Fibroblast of the aortic adventitia (primary cell): ENCODE measurements at regions not wholly inside any gene's neighbourhood (a gene's known extent, or its start where the extent isn't known, plus 50 kb on each side); places are given as distances from the start of the nearest gene placed in this dataset.
"Not testable (repeated sequence)": the region's sequence is repeated elsewhere in the genome, so short reads cannot be mapped to it uniquely, and the experiment has no call there.

ENCODE experiments used
- DNase-seq: peaks from one replicate; pipeline ENCODE4 v3.0.0-alpha.2; 2010; ENCODE audit warnings: low read depth
- H3K4me3 ChIP-seq: 2 replicates; pipeline ENCODE4 v1.5.1; 2011; ENCODE audit warnings: low read depth, mild to moderate bottlenecking, control low read depth, low read length, moderate library complexity
- TF ChIP-seq, protein P1 (sequence below): IDR thresholded peaks from 2 replicates; pipeline ENCODE4 v1.5.1; 2011; ENCODE audit warnings: mild to moderate bottlenecking, low read length, control low read depth, inconsistent platforms; ENCODE audit not compliant: insufficient read depth

- H3K4me3 ChIP-seq = no peak overlapping the region
- DNase-seq = peak; percentile 89
- TF ChIP-seq, protein P1, sequence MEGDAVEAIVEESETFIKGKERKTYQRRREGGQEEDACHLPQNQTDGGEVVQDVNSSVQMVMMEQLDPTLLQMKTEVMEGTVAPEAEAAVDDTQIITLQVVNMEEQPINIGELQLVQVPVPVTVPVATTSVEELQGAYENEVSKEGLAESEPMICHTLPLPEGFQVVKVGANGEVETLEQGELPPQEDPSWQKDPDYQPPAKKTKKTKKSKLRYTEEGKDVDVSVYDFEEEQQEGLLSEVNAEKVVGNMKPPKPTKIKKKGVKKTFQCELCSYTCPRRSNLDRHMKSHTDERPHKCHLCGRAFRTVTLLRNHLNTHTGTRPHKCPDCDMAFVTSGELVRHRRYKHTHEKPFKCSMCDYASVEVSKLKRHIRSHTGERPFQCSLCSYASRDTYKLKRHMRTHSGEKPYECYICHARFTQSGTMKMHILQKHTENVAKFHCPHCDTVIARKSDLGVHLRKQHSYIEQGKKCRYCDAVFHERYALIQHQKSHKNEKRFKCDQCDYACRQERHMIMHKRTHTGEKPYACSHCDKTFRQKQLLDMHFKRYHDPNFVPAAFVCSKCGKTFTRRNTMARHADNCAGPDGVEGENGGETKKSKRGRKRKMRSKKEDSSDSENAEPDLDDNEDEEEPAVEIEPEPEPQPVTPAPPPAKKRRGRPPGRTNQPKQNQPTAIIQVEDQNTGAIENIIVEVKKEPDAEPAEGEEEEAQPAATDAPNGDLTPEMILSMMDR = no peak
These were observed 221.6 kb downstream of the NR2F1-AS1 start for GRCh38 chr5:93359296-93359959.

GRCh38 chr5:93358176-93358575, 222.8 kb downstream of the NR2F1-AS1 start:
- no peak for DNase-seq
- TF ChIP-seq, protein P1 = no peak
- no peak overlapping the region for H3K4me3 ChIP-seq

DNA sequence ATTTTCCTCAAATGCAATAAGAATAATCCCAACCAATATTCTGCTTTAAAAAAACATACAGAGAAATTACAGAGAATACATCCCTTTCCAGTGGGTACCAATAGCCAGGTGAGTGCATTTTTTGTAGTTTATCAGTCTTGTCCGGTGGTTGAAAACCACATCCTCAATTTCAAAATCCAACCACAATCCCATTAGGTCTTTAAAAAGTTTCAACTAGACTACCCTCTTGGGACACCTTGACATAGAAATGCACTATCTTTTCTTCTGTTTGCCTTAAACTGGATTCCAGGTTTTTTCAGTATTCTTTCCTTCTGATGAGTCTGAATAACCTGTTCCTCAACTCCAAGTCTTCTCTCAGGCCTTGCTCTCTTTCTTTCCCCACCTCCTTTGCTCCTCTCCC, 223.3 kb downstream of the NR2F1-AS1 start:
- DNase-seq = no peak
- TF ChIP-seq, protein P1 = no peak
- H3K4me3 ChIP-seq = no peak overlapping the region

GRCh38 chr5:93355691-93356090, 225.3 kb downstream of the NR2F1-AS1 start:
- TF ChIP-seq, protein P1 = no peak
- H3K4me3 ChIP-seq = no peak overlapping the region
- no peak for DNase-seq

DNA sequence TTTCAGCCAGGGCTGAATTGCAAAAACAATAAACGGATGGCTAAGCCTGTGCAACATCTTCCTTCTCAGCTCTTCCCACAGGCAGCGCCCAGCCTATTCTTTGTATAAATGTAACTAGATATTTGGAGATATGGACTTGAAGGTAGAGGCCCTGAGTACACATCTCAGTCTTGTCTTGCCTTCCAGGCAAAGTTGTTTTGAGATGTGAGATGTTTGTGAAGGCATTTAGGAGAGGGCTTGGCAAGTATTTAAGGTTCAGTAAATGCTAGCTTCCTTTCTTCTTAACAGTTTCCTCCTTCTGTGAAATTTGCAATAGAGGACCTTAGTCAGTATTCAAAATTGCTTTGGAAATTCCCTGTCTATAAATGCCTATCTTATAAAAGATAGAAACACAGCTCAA, 228.8 kb downstream of the NR2F1-AS1 start:
- no peak overlapping the region for H3K4me3 ChIP-seq
- TF ChIP-seq, protein P1 = no peak
- no peak for DNase-seq

- H3K4me3 ChIP-seq = no peak overlapping the region
- DNase-seq = peak; percentile 51
- TF ChIP-seq, protein P1 = no peak
These were observed 231.4 kb downstream of the NR2F1-AS1 start for GRCh38 chr5:93349613-93350012.

- TF ChIP-seq, protein P1 = no peak
- DNase-seq = no peak
- no peak overlapping the region for H3K4me3 ChIP-seq
These were observed 232.8 kb downstream of the NR2F1-AS1 start for GRCh38 chr5:93348231-93348630.

DNA sequence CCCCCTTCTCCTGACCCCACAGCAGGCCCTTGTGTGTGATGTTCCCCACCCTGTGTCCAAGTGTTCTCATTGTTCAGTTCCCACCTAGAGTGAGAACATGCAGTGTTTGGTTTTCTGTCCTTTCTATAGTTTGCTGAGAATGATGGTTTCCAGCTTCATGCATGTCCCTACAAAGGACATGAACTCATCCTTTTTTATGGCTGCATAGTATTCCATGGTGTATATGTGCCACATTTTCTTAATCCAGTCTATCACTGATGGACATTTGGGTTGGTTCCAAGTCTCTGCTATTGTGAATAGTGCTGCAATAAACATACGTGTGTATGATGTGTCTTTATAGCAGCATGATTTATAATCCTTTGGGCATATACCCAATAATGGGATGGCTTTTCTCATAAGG, 234.2 kb downstream of the NR2F1-AS1 start:
- not testable (repeated sequence) for H3K4me3 ChIP-seq, DNase-seq
